ENCODE measurements at regions not wholly inside any gene's neighbourhood (a gene's known extent, or its start where the extent isn't known, plus 50 kb on each side); places are given as distances from the start of the nearest gene placed in this dataset.

GRCh38 chr18:29163596-29163995 lies 986.7 kb upstream of the CDH2 start:
- Histone ChIP-seq H3K27me3 (ENCODE audit: control insufficient read depth, insufficient read depth, low read length) (no peaks in the 10 kb centered on the region), H3K27ac (ENCODE audit: low read depth, low read length) (peak overlapping the region; percentile 92), H3K4me3 (ENCODE audit: low read depth, low read length) (no peak overlapping the region), H3K9me3 (ENCODE audit: control insufficient read depth, insufficient read depth, low read length) (no peaks in the 10 kb centered on the region; the same call in 1 of the 2 replicates)
- ChIA-PET CTCF (no interaction called here), POLR2A (no interaction called here)
- no peak for TF ChIP-seq CTCF (IDR thresholded peaks at IDR 0.05; ENCODE audit: low read depth, low read length)
- no peak for DNase-seq (ENCODE audit: low read depth, low spot score)

GRCh38 chr18:29161429-29161828 lies 984.5 kb upstream of the CDH2 start:
- Histone ChIP-seq H3K27ac (ENCODE audit: low read depth, low read length) (no peak overlapping the region), H3K4me3 (ENCODE audit: low read depth, low read length) (no peak overlapping the region), H3K9me3 (ENCODE audit: control insufficient read depth, insufficient read depth, low read length) (no peaks in the 10 kb centered on the region), H3K27me3 (ENCODE audit: control insufficient read depth, insufficient read depth, low read length) (no peaks in the 10 kb centered on the region)
- POLR2A ChIA-PET = no interaction called here
- DNase-seq (ENCODE audit: low read depth, low spot score) = no peak
- TF ChIP-seq CTCF (IDR thresholded peaks at IDR 0.05; ENCODE audit: low read depth, low read length) = no peak
- CTCF ChIA-PET = interaction anchor here (1.4 kb wide), 1 partner anchor 200 kb away, joined by 4 read pairs; no protein-coding TSS in a partner anchor

GRCh38 chr18:29160170-29160569 lies 983.2 kb upstream of the CDH2 start:
- no peak overlapping the region for H3K27ac ChIP-seq (ENCODE audit: low read depth, low read length)
- ChIA-PET CTCF (interaction anchor here (1.4 kb wide), 1 partner anchor 199 kb away, joined by 4 read pairs; no protein-coding TSS in a partner anchor), POLR2A (no interaction called here)
- H3K9me3 ChIP-seq (ENCODE audit: control insufficient read depth, insufficient read depth, low read length) = no peaks in the 10 kb centered on the region
- DNase-seq (ENCODE audit: low read depth, low spot score) = no peak
- no peak for TF ChIP-seq CTCF (IDR thresholded peaks at IDR 0.05; ENCODE audit: low read depth, low read length)
- no peaks in the 10 kb centered on the region for H3K27me3 ChIP-seq (ENCODE audit: control insufficient read depth, insufficient read depth, low read length)
- no peak overlapping the region for H3K4me3 ChIP-seq (ENCODE audit: low read depth, low read length)

- Histone ChIP-seq H3K27me3 (ENCODE audit: control insufficient read depth, insufficient read depth, low read length) (no peaks in the 10 kb centered on the region), H3K4me3 (ENCODE audit: low read depth, low read length) (no peak overlapping the region), H3K9me3 (ENCODE audit: control insufficient read depth, insufficient read depth, low read length) (no peaks in the 10 kb centered on the region), H3K27ac (ENCODE audit: low read depth, low read length) (no peak overlapping the region)
- TF ChIP-seq CTCF (IDR thresholded peaks at IDR 0.05; ENCODE audit: low read depth, low read length) = no peak
- CTCF ChIA-PET = no interaction called here
- POLR2A ChIA-PET = no interaction called here
- no peak for DNase-seq (ENCODE audit: low read depth, low spot score)
Measured at GRCh38 chr18:29157905-29158304, 981.0 kb upstream of the CDH2 start.

GRCh38 chr18:29157057-29157780 lies 980.3 kb upstream of the CDH2 start:
- TF ChIP-seq CTCF (IDR thresholded peaks at IDR 0.05; ENCODE audit: low read depth, low read length) = no peak
- Histone ChIP-seq H3K4me3 (ENCODE audit: low read depth, low read length) (no peak overlapping the region), H3K9me3 (ENCODE audit: control insufficient read depth, insufficient read depth, low read length) (no peaks in the 10 kb centered on the region), H3K27ac (ENCODE audit: low read depth, low read length) (no peak overlapping the region), H3K27me3 (ENCODE audit: control insufficient read depth, insufficient read depth, low read length) (no peaks in the 10 kb centered on the region)
- DNase-seq (ENCODE audit: low read depth, low spot score) = no peak
- ChIA-PET POLR2A (no interaction called here), CTCF (no interaction called here)

Data from AG04450 (cell line).